PC-9 (cell line): ENCODE measurements at regions not wholly inside any gene's neighbourhood (a gene's known extent, or its start where the extent isn't known, plus 50 kb on each side); places are given as distances from the start of the nearest gene placed in this dataset.

Experiments
- CTCF ChIP-seq: fragments of 200-600 bp; sonication (generic); conservative IDR thresholded peaks from 2 replicates; pipeline ENCODE4 v1.6.1; 2017; ENCODE audit warnings: mixed run types, antibody characterized with exemption, mild to moderate bottlenecking, moderate library complexity
- EZH2 ChIP-seq: fragments of 200-600 bp; sonication (generic); IDR thresholded peaks from 2 replicates; pipeline ENCODE4 v1.8.0; 2017; ENCODE audit warnings: antibody characterized with exemption, low read depth

GRCh38 chr13:94967183-94968039, 255.1 kb upstream of the SOX21 start:
- TF ChIP-seq CTCF (no peak), EZH2 (no peak)
